ENCODE measurements at regions not wholly inside any gene's neighbourhood (a gene's known extent, or its start where the extent isn't known, plus 50 kb on each side); places are given as distances from the start of the nearest gene placed in this dataset.

- peaks cover 6% of the 10 kb centered on the region; the same call in 1 of the 2 replicates for H3K4me1 ChIP-seq (ENCODE audit: insufficient read depth)
- no peaks in the 10 kb centered on the region for H3K36me3 Mint-ChIP-seq (ENCODE audit: low read depth)
- H3K4me1 Mint-ChIP-seq: peaks cover 21% of the 10 kb centered on the region; the same call in 2 of the 3 replicates
- H3K9me3 Mint-ChIP-seq: no peaks in the 10 kb centered on the region
- H2AFZ ChIP-seq: no peak overlapping the region
- H3K36me3 ChIP-seq (ENCODE audit: insufficient read depth): no peaks in the 10 kb centered on the region
- H3K4me3 Mint-ChIP-seq: no peak overlapping the region
- H4K20me1 ChIP-seq (replicated peaks; ENCODE audit: insufficient read depth): no peaks in the 10 kb centered on the region
- H3K4me3 ChIP-seq: no peak overlapping the region
- H3K79me2 ChIP-seq (replicated peaks; ENCODE audit: insufficient read depth): no peaks in the 10 kb centered on the region
- peaks cover 5% of the 10 kb centered on the region; the same call in 1 of the 2 replicates for H3K9me2 ChIP-seq (ENCODE audit: insufficient read depth)
- H3K27ac Mint-ChIP-seq: no peak overlapping the region
- DNase-seq (ENCODE audit: low spot score): no peak
- no peaks in the 10 kb centered on the region for H3K27me3 Mint-ChIP-seq (ENCODE audit: insufficient read depth, low read depth, poor library complexity)
- H3K27me3 ChIP-seq (ENCODE audit: insufficient read depth): no peaks in the 10 kb centered on the region
- H3K27ac ChIP-seq (ENCODE audit: low read depth): no peak overlapping the region
- no peak overlapping the region for H3K4me2 ChIP-seq
- no peaks in the 10 kb centered on the region for H3F3A ChIP-seq (replicated peaks; ENCODE audit: low read depth)
- TF ChIP-seq POLR2AphosphoS5 (IDR thresholded peaks at IDR 0.05; ENCODE audit: low read depth): no peak
- TF ChIP-seq CREB1 (CRISPR knock-in tag; IDR thresholded peaks at IDR 0.05; ENCODE audit: low read depth): no peak
- TF ChIP-seq ZNF331 (CRISPR knock-in tag; IDR thresholded peaks at IDR 0.05; ENCODE audit: low read depth): no peak
- no peak for TF ChIP-seq ZNF462 (CRISPR knock-in tag; IDR thresholded peaks at IDR 0.05)
- no peak for TF ChIP-seq JUNB (IDR thresholded peaks at IDR 0.05; ENCODE audit: unreplicated experiment)
- TF ChIP-seq STAT1 (IDR thresholded peaks at IDR 0.05; ENCODE audit: unreplicated experiment): no peak
- no peak for TF ChIP-seq NANOG (IDR thresholded peaks at IDR 0.05; ENCODE audit: borderline replicate concordance)
- no peak for TF ChIP-seq EZH2 (IDR thresholded peaks at IDR 0.05; ENCODE audit: low read depth, unreplicated experiment)
- no peak for TF ChIP-seq CTCF (conservative IDR thresholded peaks at IDR 0.05; ENCODE audit: low read depth in 2 of 2)
- TF ChIP-seq REST (IDR thresholded peaks at IDR 0.05; ENCODE audit: unreplicated experiment): no peak
- no peak for TF ChIP-seq EZH2phosphoT487 (IDR thresholded peaks at IDR 0.05; ENCODE audit: unreplicated experiment)
- no peak for TF ChIP-seq ETS1 (IDR thresholded peaks at IDR 0.05)
- TF ChIP-seq ZNF114 (CRISPR knock-in tag; IDR thresholded peaks at IDR 0.05): no peak
- ATAC-seq: no peak
Observed at GRCh38 chr2:160609346-160609745, 115.7 kb upstream of the RBMS1 start.
